Activated T-cell treated with anti-CD3 and anti-CD28 coated beads, Interleukin-2, amount 50 U/mL, for 72 hours (primary cell): ENCODE measurements at regions not wholly inside any gene's neighbourhood (a gene's known extent, or its start where the extent isn't known, plus 50 kb on each side); places are given as distances from the start of the nearest gene placed in this dataset.
A peak's percentile ranks its signal among the peaks of the same experiment; 100 is the strongest.
"Not testable (repeated sequence)": the region's sequence is repeated elsewhere in the genome, so short reads cannot be mapped to it uniquely, and the experiment has no call there.

Source experiments
- ATAC-seq, 2 donors: fragments of 150-1000 bp; cut with Tn5 transposase; replicated peaks in 1 of 2; 2 replicates each; pipeline ENCODE4 v1.10.0; 2021; ENCODE audit warnings: moderate library complexity in 2 of 2, mild to moderate bottlenecking in 1 of 2
- DNase-seq, 2 donors: peaks; one replicate each; pipeline ENCODE4 v3.0.0; 2021 to 2022; ENCODE audit warnings: mixed read lengths in 1 of 2
- H3K27ac Mint-ChIP-seq: one replicate; pipeline ENCODE4 v1.8.0; 2022; ENCODE audit warnings: mild to moderate bottlenecking, moderate library complexity, mixed read lengths
- H3K27me3 Mint-ChIP-seq: one replicate; pipeline ENCODE4 v1.8.0; 2022; ENCODE audit warnings: low read depth, mixed read lengths
- H3K36me3 Mint-ChIP-seq, 2 donors: one replicate each; pipeline ENCODE4 v1.8.0; 2022; ENCODE audit warnings: mixed read lengths in 2 of 2, mild to moderate bottlenecking in 1 of 2; ENCODE audit not compliant: insufficient read depth in 2 of 2
- H3K4me1 Mint-ChIP-seq: one replicate; pipeline ENCODE4 v1.8.0; 2022; ENCODE audit warnings: low read depth, mixed read lengths
- H3K4me3 Mint-ChIP-seq, 2 donors: one replicate each; pipeline ENCODE4 v1.8.0; 2022; ENCODE audit warnings: mild to moderate bottlenecking in 2 of 2, mixed read lengths in 2 of 2, moderate library complexity in 2 of 2
- H3K9me3 Mint-ChIP-seq, 2 donors: one replicate each; pipeline ENCODE4 v1.8.0; 2022; ENCODE audit warnings: mixed read lengths in 2 of 2

GRCh38 chr7:27427416-27427815, 184.8 kb downstream of the EVX1 start:
- Mint-ChIP-seq H3K4me3 (no peak overlapping the region), H3K27me3 (peaks cover 23% of the 10 kb centered on the region), H3K4me1 (no peaks in the 10 kb centered on the region), H3K9me3 (no peaks in the 10 kb centered on the region), H3K27ac (no peak overlapping the region), H3K36me3 (no peaks in the 10 kb centered on the region)
- ATAC-seq, result no peak
- no peak for DNase-seq

- no peak overlapping the region for H3K27ac Mint-ChIP-seq
- no peak overlapping the region for H3K4me3 Mint-ChIP-seq
- H3K9me3 Mint-ChIP-seq, result no peaks in the 10 kb centered on the region
- H3K27me3 Mint-ChIP-seq, result peaks cover 11% of the 10 kb centered on the region
- H3K4me1 Mint-ChIP-seq, result no peaks in the 10 kb centered on the region
- no peaks in the 10 kb centered on the region for H3K36me3 Mint-ChIP-seq
- ATAC-seq (no peak), DNase-seq (no peak)
These were observed 187.5 kb downstream of the EVX1 start for GRCh38 chr7:27430105-27430504.

GRCh38 chr7:27431465-27431864, 188.9 kb downstream of the EVX1 start:
- H3K27ac Mint-ChIP-seq, result no peak overlapping the region
- H3K4me1 Mint-ChIP-seq, result no peaks in the 10 kb centered on the region

GRCh38 chr7:27433581-27433980, 191.0 kb downstream of the EVX1 start:
- Mint-ChIP-seq H3K36me3 (no peaks in the 10 kb centered on the region), H3K9me3 (no peaks in the 10 kb centered on the region), H3K4me1 (no peaks in the 10 kb centered on the region), H3K4me3 (no peak overlapping the region), H3K27ac (no peak overlapping the region), H3K27me3 (peaks cover 11% of the 10 kb centered on the region)
- no peak for DNase-seq
- ATAC-seq, result no peak

More at GRCh38 chr7:27431465-27431864, 188.9 kb downstream of the EVX1 start:
- Mint-ChIP-seq H3K36me3 (no peaks in the 10 kb centered on the region), H3K27me3 (peaks cover 11% of the 10 kb centered on the region), H3K9me3 (no peaks in the 10 kb centered on the region), H3K4me3 (no peak overlapping the region)
- ATAC-seq (no peak), DNase-seq (no peak)

GRCh38 chr7:27434756-27435400, 192.3 kb downstream of the EVX1 start:
- ATAC-seq (no peak), DNase-seq (no peak)
- H3K27ac Mint-ChIP-seq, result no peak overlapping the region
- H3K4me3 Mint-ChIP-seq, result no peak overlapping the region
- H3K36me3 Mint-ChIP-seq, result no peaks in the 10 kb centered on the region
- peaks cover 18% of the 10 kb centered on the region for H3K27me3 Mint-ChIP-seq
- H3K4me1 Mint-ChIP-seq, result no peaks in the 10 kb centered on the region
- no peaks in the 10 kb centered on the region for H3K9me3 Mint-ChIP-seq

GRCh38 chr7:27435461-27435860, 192.9 kb downstream of the EVX1 start:
- peaks cover 18% of the 10 kb centered on the region for H3K27me3 Mint-ChIP-seq
- DNase-seq (no peak), ATAC-seq (no peak)
- no peaks in the 10 kb centered on the region for H3K9me3 Mint-ChIP-seq
- H3K4me1 Mint-ChIP-seq, result no peaks in the 10 kb centered on the region
- no peak overlapping the region for H3K4me3 Mint-ChIP-seq
- H3K36me3 Mint-ChIP-seq, result no peaks in the 10 kb centered on the region
- no peak overlapping the region for H3K27ac Mint-ChIP-seq

GRCh38 chr7:27438881-27439589, 196.4 kb downstream of the EVX1 start:
- Mint-ChIP-seq H3K9me3 (no peaks in the 10 kb centered on the region), H3K36me3 (no peaks in the 10 kb centered on the region), H3K27ac (no peak overlapping the region), H3K4me3 (no peak overlapping the region), H3K4me1 (no peaks in the 10 kb centered on the region), H3K27me3 (peaks cover 29% of the 10 kb centered on the region)
- no peak for DNase-seq
- no peak for ATAC-seq

- H3K4me1 Mint-ChIP-seq, result no peaks in the 10 kb centered on the region
- DNase-seq, result no peak
- H3K4me3 Mint-ChIP-seq, result no peak overlapping the region
- peaks cover 35% of the 10 kb centered on the region for H3K27me3 Mint-ChIP-seq
- no peak overlapping the region for H3K27ac Mint-ChIP-seq
- no peak for ATAC-seq
- H3K9me3 Mint-ChIP-seq, result no peaks in the 10 kb centered on the region
- no peaks in the 10 kb centered on the region for H3K36me3 Mint-ChIP-seq
These were observed 199.9 kb downstream of the EVX1 start for GRCh38 chr7:27442455-27442854.

GRCh38 chr7:27449046-27449445, 206.4 kb downstream of the EVX1 start:
- H3K4me3 Mint-ChIP-seq, H3K4me1 Mint-ChIP-seq, ATAC-seq, DNase-seq, H3K36me3 Mint-ChIP-seq, H3K9me3 Mint-ChIP-seq, H3K27ac Mint-ChIP-seq: not testable (repeated sequence)
- H3K27me3 Mint-ChIP-seq, result peaks cover 17% of the 10 kb centered on the region

GRCh38 chr7:27453702-27454405, 208.8 kb downstream of the HIBADH start:
- ATAC-seq, result no peak
- Mint-ChIP-seq H3K36me3 (no peaks in the 10 kb centered on the region), H3K4me1 (no peaks in the 10 kb centered on the region), H3K27ac (no peak overlapping the region), H3K4me3 (no peak overlapping the region), H3K9me3 (no peaks in the 10 kb centered on the region), H3K27me3 (peaks cover 6% of the 10 kb centered on the region)
- no peak for DNase-seq

- peaks cover 16% of the 10 kb centered on the region for H3K27me3 Mint-ChIP-seq
These were observed 205.6 kb downstream of the HIBADH start for GRCh38 chr7:27457120-27457519.

GRCh38 chr7:27457603-27458565, 204.8 kb downstream of the HIBADH start:
- not testable (repeated sequence) for H3K9me3 Mint-ChIP-seq, ATAC-seq, DNase-seq, H3K4me1 Mint-ChIP-seq, H3K27ac Mint-ChIP-seq, H3K36me3 Mint-ChIP-seq
- Mint-ChIP-seq H3K27me3 (peaks cover 19% of the 10 kb centered on the region), H3K4me3 (peak overlapping the region in 1 of 2 donors; percentile 24)

More at GRCh38 chr7:27457120-27457519, 205.6 kb downstream of the HIBADH start:
- H3K27ac Mint-ChIP-seq, H3K9me3 Mint-ChIP-seq, H3K36me3 Mint-ChIP-seq, H3K4me3 Mint-ChIP-seq, ATAC-seq, H3K4me1 Mint-ChIP-seq, DNase-seq: not testable (repeated sequence)
